Spleen (tissue), 11 donors: ENCODE measurements at regions not wholly inside any gene's neighbourhood (a gene's known extent, or its start where the extent isn't known, plus 50 kb on each side); places are given as distances from the start of the nearest gene placed in this dataset.

Experiments used
- DNase-seq: peaks from one replicate; pipeline ENCODE4 v3.0.0-alpha.2; 2020
- H3K27ac ChIP-seq, 8 donors: fragments of 200-600 bp; sonication (generic) in 7 of 8; 1 replicate in 4 of 8; 2 replicates in 4 of 8; pipeline versions ENCODE4 v1.5.0 to v1.8.0; 2016 to 2021; ENCODE audit warnings: inconsistent platforms in 4 of 8, mild to moderate bottlenecking in 4 of 8, moderate library complexity in 1 of 8
- H3K27me3 ChIP-seq, 7 donors: fragments of 200-600 bp; sonication (generic) in 6 of 7; replicated peaks in 1 of 7; 1 replicate in 4 of 7; 2 replicates in 3 of 7; pipeline versions ENCODE4 v1.5.0 to v1.8.0; 2016 to 2021; ENCODE audit warnings: inconsistent platforms in 3 of 7, mild to moderate bottlenecking in 1 of 7
- H3K36me3 ChIP-seq, 6 donors: fragments of 200-600 bp; sonication (generic) in 5 of 6; 1 replicate in 4 of 6; 2 replicates in 2 of 6; pipeline versions ENCODE4 v1.5.0 to v1.8.0; 2016 to 2021; ENCODE audit warnings: inconsistent platforms in 2 of 6
- H3K4me1 ChIP-seq, 6 donors: fragments of 200-600 bp; sonication (generic) in 5 of 6; 1 replicate in 3 of 6; 2 replicates in 3 of 6; pipeline versions ENCODE4 v1.5.0 to v1.8.0; 2016 to 2021; ENCODE audit warnings: inconsistent platforms in 3 of 6
- H3K4me3 ChIP-seq, 8 donors: fragments of 200-600 bp; sonication (generic) in 7 of 8; 1 replicate in 4 of 8; 2 replicates in 4 of 8; pipeline versions ENCODE4 v1.5.0 to v1.8.0; 2016 to 2021; ENCODE audit warnings: inconsistent platforms in 4 of 8, mild to moderate bottlenecking in 4 of 8, moderate library complexity in 2 of 8
- H3K9me3 ChIP-seq, 8 donors: fragments of 200-600 bp; sonication (generic) in 7 of 8; 1 replicate in 4 of 8; 2 replicates in 4 of 8; pipeline versions ENCODE4 v1.5.0 to v1.8.0; 2016 to 2021; ENCODE audit warnings: inconsistent platforms in 4 of 8
- POLR2A ChIP-seq, 3 donors: fragments of 450-650 bp; IDR thresholded peaks; one replicate each; pipeline ENCODE4 v1.5.1; 2017; ENCODE audit warnings: antibody characterized with exemption in 3 of 3, mild to moderate bottlenecking in 1 of 3
- POLR2AphosphoS5 ChIP-seq, 3 donors: sonication (generic); formaldehyde crosslinking; IDR thresholded peaks; one replicate each; pipeline ENCODE4 v1.5.1; 2017; ENCODE audit warnings: antibody characterized with exemption in 3 of 3
- WGBS, 5 donors: extraction: QIAGEN DNeasy Blood & Tissue Kit in 3 of 5; methylation state at CpG; one replicate each; pipeline versions ENCODE4 v1.1.5 to v1.1.7; 2013 to 2018; 5-methylcytosine and 5-hydroxymethylcytosine counted together
- intact Hi-C: fragments of 100-400 bp; cut with DNase I; formaldehyde crosslinking; loops from one replicate; pipeline ENCODE4 v1.15.0; 2023; ENCODE audit warnings: low total_unique reads
- TF ChIP-seq, protein P1 (sequence below), 11 experiments: fragments of 200-600 bp in 7 of 11; fragments of 450-650 bp in 4 of 11; sonication (generic) in 4 of 11; IDR thresholded peaks in 8 of 11; conservative IDR thresholded peaks in 3 of 11; 1 replicate in 7 of 11; 2 replicates in 4 of 11; pipeline versions ENCODE4 v1.4.0 to v1.8.0; 2016 to 2021; ENCODE audit warnings: antibody characterized with exemption in 11 of 11, inconsistent platforms in 4 of 11, mild to moderate bottlenecking in 1 of 11
- donor health status: healthy with polysubstance abuse.
- donor health status: DM: no; HTN: no; CAD: no; lungs with moderate emphysema.
- donor health status: DM: no; HTN: no; CAD: no.
- donor health status: Bipolar disorder and iron deficiency.
- donor health status: healthy.
- donor health status: DM: no; HTN: no; CAD: no.
- donor health status: DM: yes; HTN: yes; CAD: no.

DNA sequence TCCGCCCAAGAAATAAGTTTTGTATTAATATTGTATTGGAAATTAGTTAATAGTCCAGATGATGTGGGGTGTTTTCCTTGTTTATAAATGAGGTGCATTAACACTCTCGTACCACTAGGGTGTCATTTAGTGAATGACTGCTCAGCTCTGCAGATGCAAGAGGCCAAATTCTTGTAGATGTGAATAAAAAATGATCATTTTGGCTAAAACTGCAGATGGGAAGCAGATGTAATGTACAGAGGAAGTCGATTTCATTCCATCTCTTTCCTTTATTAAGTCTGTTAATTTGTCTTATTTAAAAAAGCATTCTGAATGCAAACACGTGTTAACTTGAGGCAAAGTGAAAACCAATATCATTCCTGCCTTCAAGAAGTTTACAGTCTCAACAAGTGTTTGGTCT is 108.1 kb downstream of the DHX15 start:
- Histone ChIP-seq H3K27me3 (peaks cover 0 to 53% (median 22%) of the 10 kb centered on the region in 7 donors), H3K36me3 (no peaks in the 10 kb centered on the region), H3K27ac (no peak overlapping the region), H3K4me3 (no peak overlapping the region), H3K4me1 (peaks cover 18 to 25% (median 24%) of the 10 kb centered on the region in 6 donors), H3K9me3 (no peaks in the 10 kb centered on the region)
- intact Hi-C loops = no loop called here
- WGBS, 5 donors = 45 to 60% (median 49%) methylated on average over 4 of the region's 4 CpGs
- TF ChIP-seq POLR2AphosphoS5 (IDR thresholded peaks at IDR 0.05) (no peak), POLR2A (IDR thresholded peaks at IDR 0.05) (no peak)
- TF ChIP-seq, protein P1, sequence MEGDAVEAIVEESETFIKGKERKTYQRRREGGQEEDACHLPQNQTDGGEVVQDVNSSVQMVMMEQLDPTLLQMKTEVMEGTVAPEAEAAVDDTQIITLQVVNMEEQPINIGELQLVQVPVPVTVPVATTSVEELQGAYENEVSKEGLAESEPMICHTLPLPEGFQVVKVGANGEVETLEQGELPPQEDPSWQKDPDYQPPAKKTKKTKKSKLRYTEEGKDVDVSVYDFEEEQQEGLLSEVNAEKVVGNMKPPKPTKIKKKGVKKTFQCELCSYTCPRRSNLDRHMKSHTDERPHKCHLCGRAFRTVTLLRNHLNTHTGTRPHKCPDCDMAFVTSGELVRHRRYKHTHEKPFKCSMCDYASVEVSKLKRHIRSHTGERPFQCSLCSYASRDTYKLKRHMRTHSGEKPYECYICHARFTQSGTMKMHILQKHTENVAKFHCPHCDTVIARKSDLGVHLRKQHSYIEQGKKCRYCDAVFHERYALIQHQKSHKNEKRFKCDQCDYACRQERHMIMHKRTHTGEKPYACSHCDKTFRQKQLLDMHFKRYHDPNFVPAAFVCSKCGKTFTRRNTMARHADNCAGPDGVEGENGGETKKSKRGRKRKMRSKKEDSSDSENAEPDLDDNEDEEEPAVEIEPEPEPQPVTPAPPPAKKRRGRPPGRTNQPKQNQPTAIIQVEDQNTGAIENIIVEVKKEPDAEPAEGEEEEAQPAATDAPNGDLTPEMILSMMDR (IDR thresholded peaks at IDR 0.05 in 8 of 11, conservative IDR thresholded peaks at IDR 0.05 in 3 of 11) = peak in 7 of 11 experiments; percentile 12 to 60 (median 49)
- no peak for DNase-seq

DNA sequence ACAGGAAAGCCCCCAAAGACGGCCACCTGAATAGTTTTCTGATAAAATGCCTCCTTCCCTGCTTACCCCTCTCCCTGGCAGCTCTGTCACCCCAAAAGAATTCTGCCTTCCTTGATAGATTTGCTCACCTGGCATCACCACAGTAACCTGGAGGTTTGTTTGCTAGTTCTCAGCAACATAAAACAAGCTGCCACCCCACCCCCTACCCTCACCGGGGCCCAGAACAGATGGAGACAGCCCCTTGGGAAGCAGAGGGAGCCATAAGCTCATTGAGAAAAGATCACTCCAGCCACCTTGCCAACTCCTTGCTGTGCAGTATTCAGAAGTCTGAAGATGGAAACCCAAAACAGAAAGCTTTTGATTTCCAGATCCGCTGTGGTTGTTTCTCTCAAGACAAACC is 108.6 kb downstream of the DHX15 start:
- no peak overlapping the region for H3K27ac ChIP-seq
- 72 to 88% (median 77%) methylated on average over 3 of the region's 3 CpGs for WGBS, 5 donors
- peaks cover 19 to 30% (median 29%) of the 10 kb centered on the region in 6 donors for H3K4me1 ChIP-seq
- no peak for DNase-seq
- no peaks in the 10 kb centered on the region for H3K36me3 ChIP-seq
- H3K9me3 ChIP-seq = no peaks in the 10 kb centered on the region
- intact Hi-C loops = no loop called here
- no peak for TF ChIP-seq POLR2AphosphoS5 (IDR thresholded peaks at IDR 0.05)
- TF ChIP-seq, protein P1 (IDR thresholded peaks at IDR 0.05 in 8 of 11, conservative IDR thresholded peaks at IDR 0.05 in 3 of 11) = no peak
- no peak for TF ChIP-seq POLR2A (IDR thresholded peaks at IDR 0.05)
- H3K4me3 ChIP-seq = no peak overlapping the region
- peaks cover 0 to 59% (median 27%) of the 10 kb centered on the region in 7 donors for H3K27me3 ChIP-seq

- peak overlapping the region; percentile 50 to 83 (median 63) for H3K4me3 ChIP-seq
- peaks cover 0 to 79% (median 43%) of the 10 kb centered on the region in 7 donors for H3K27me3 ChIP-seq
- no peaks in the 10 kb centered on the region for H3K36me3 ChIP-seq
- peak overlapping the region in 2 of 8 donors; percentile 14 to 43 for H3K27ac ChIP-seq
- no peak for DNase-seq
- no peaks in the 10 kb centered on the region for H3K9me3 ChIP-seq
- intact Hi-C loops = no loop called here
- 1 to 2% (median 2%) methylated on average over 13 of the region's 13 CpGs for WGBS, 5 donors
- no peak for TF ChIP-seq POLR2AphosphoS5 (IDR thresholded peaks at IDR 0.05)
- TF ChIP-seq POLR2A (IDR thresholded peaks at IDR 0.05) = no peak
- TF ChIP-seq, protein P1 (IDR thresholded peaks at IDR 0.05 in 8 of 11, conservative IDR thresholded peaks at IDR 0.05 in 3 of 11) = peak in 3 of 11 experiments; percentile 6 to 15 (median 12)
- peaks cover 19 to 53% (median 43%) of the 10 kb centered on the region in 6 donors for H3K4me1 ChIP-seq
Observed at GRCh38 chr4:24473309-24473721, 111.0 kb downstream of the DHX15 start.

- Histone ChIP-seq H3K36me3 (no peaks in the 10 kb centered on the region), H3K4me1 (peaks cover 19 to 53% (median 43%) of the 10 kb centered on the region in 6 donors), H3K4me3 (peak overlapping the region; percentile 50 to 83 (median 63)), H3K9me3 (no peaks in the 10 kb centered on the region), H3K27ac (peak overlapping the region in 2 of 8 donors; percentile 14 to 43), H3K27me3 (peaks cover 0 to 79% (median 43%) of the 10 kb centered on the region in 7 donors)
- WGBS, 5 donors = 0 to 1% (median 0%) methylated on average over 57 to 93 of the region's 93 CpGs
- intact Hi-C loops = no loop called here
- DNase-seq = peak; percentile 86
- TF ChIP-seq POLR2AphosphoS5 (IDR thresholded peaks at IDR 0.05) (peak in 2 of 3 donors; percentile 62 to 64), POLR2A (IDR thresholded peaks at IDR 0.05) (no peak)
- TF ChIP-seq, protein P1 (IDR thresholded peaks at IDR 0.05 in 8 of 11, conservative IDR thresholded peaks at IDR 0.05 in 3 of 11) = peak in 9 of 11 experiments; percentile 22 to 65 (median 57)
Observed at GRCh38 chr4:24472514-24473308, 111.6 kb downstream of the DHX15 start.
